ENCODE measurements at regions not wholly inside any gene's neighbourhood (a gene's known extent, or its start where the extent isn't known, plus 50 kb on each side); places are given as distances from the start of the nearest gene placed in this dataset.

GRCh38 chr6:33904747-33905065, 100.9 kb upstream of the MLN start:
- no peaks in the 10 kb centered on the region for H3K27me3 ChIP-seq
- DNase-seq (no peak), ATAC-seq (no peak)
- no peak overlapping the region for H3K27ac ChIP-seq
- 60% methylated on average over 2 of the region's 2 CpGs for WGBS (ENCODE audit: insufficient coverage, low coverage, low lambda C conversion rate, missing lambda C conversion rate)
- H3K36me3 ChIP-seq, result no peaks in the 10 kb centered on the region
- no peak overlapping the region for H3K4me3 ChIP-seq
- no peaks in the 10 kb centered on the region for H3K9me3 ChIP-seq
- TF ChIP-seq CTCF (IDR thresholded peaks at IDR 0.05) (no peak), POLR2A (IDR thresholded peaks at IDR 0.05) (no peak)
- intact Hi-C loops (cut with DNase I), result no loop called here
- peaks cover 3 to 47% (median 21%) of the 10 kb centered on the region in 4 donors for H3K4me1 ChIP-seq

- 55% methylated on average over 7 of the region's 14 CpGs for WGBS (ENCODE audit: insufficient coverage, low coverage, low lambda C conversion rate, missing lambda C conversion rate)
- Histone ChIP-seq H3K4me1 (peaks cover 3 to 42% (median 18%) of the 10 kb centered on the region in 4 donors), H3K4me3 (no peak overlapping the region), H3K27ac (no peak overlapping the region), H3K27me3 (no peaks in the 10 kb centered on the region), H3K9me3 (no peaks in the 10 kb centered on the region), H3K36me3 (no peaks in the 10 kb centered on the region)
- no peak for TF ChIP-seq POLR2A (IDR thresholded peaks at IDR 0.05)
- no peak for TF ChIP-seq CTCF (IDR thresholded peaks at IDR 0.05)
- ATAC-seq, result peak in 3 of 4 donors; percentile 2 to 15 (median 4)
- peak in 1 of 3 donors; percentile 69 for DNase-seq
- intact Hi-C loops (cut with DNase I), result no loop called here
These were observed 100.4 kb upstream of the MLN start for GRCh38 chr6:33904050-33904746.

GRCh38 chr6:33903579-33903978, 99.8 kb upstream of the MLN start:
- Histone ChIP-seq H3K27ac (no peak overlapping the region), H3K9me3 (no peaks in the 10 kb centered on the region), H3K4me1 (peaks cover 3 to 36% (median 15%) of the 10 kb centered on the region in 4 donors), H3K4me3 (no peak overlapping the region), H3K36me3 (no peaks in the 10 kb centered on the region), H3K27me3 (no peaks in the 10 kb centered on the region)
- intact Hi-C loops (cut with DNase I), result no loop called here
- ATAC-seq (no peak), DNase-seq (peak in 1 of 3 donors; percentile 5)
- WGBS (ENCODE audit: insufficient coverage, low coverage, low lambda C conversion rate, missing lambda C conversion rate), result 97% methylated on average over 5 of the region's 5 CpGs
- TF ChIP-seq POLR2A (IDR thresholded peaks at IDR 0.05) (no peak), CTCF (IDR thresholded peaks at IDR 0.05) (no peak)

GRCh38 chr6:33902457-33902853, 98.7 kb upstream of the MLN start:
- intact Hi-C loops (cut with DNase I), result no loop called here
- no peak overlapping the region for H3K4me3 ChIP-seq
- peaks cover 0 to 29% (median 12%) of the 10 kb centered on the region in 4 donors for H3K4me1 ChIP-seq
- H3K27me3 ChIP-seq, result no peaks in the 10 kb centered on the region
- no peaks in the 10 kb centered on the region for H3K36me3 ChIP-seq
- H3K9me3 ChIP-seq, result no peaks in the 10 kb centered on the region
- TF ChIP-seq CTCF (IDR thresholded peaks at IDR 0.05) (no peak), POLR2A (IDR thresholded peaks at IDR 0.05) (no peak)
- DNase-seq, result no peak
- 73% methylated on average over 2 of the region's 3 CpGs for WGBS (ENCODE audit: insufficient coverage, low coverage, low lambda C conversion rate, missing lambda C conversion rate)
- ATAC-seq, result no peak
- H3K27ac ChIP-seq, result no peak overlapping the region
